ENCODE measurements at regions not wholly inside any gene's neighbourhood (a gene's known extent, or its start where the extent isn't known, plus 50 kb on each side); places are given as distances from the start of the nearest gene placed in this dataset.
A peak's percentile ranks its signal among the peaks of the same experiment; 100 is the strongest.
"Not testable (repeated sequence)": the region's sequence is repeated elsewhere in the genome, so short reads cannot be mapped to it uniquely, and the experiment has no call there.

DNA sequence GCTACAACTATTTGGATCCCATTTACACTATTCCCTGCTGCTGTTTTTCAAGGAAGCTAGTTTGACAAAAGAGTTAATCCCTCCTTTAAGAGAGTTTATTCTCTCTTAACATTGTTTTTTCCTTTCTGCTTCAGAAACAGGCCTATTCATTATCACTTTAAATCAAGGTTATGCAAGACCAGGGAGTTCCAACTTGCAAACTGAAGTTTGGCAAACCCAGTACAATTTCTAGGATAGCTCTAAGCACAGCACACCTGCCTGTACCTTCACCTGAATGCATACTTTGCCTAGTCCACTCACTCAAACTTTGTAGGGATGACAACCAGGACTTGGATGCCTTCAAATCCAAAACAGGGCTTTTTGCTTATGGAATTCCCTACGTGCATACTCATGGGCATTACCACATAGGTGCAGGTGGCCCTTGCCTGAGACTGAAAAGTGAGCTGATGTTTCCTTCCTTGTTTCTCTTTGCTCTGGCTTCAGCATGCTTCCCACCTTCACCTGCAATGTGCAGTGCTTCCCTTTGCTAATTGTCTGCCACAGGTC lies 193.8 kb upstream of the MMADHC start:
- DNase-seq, result no peak

DNA sequence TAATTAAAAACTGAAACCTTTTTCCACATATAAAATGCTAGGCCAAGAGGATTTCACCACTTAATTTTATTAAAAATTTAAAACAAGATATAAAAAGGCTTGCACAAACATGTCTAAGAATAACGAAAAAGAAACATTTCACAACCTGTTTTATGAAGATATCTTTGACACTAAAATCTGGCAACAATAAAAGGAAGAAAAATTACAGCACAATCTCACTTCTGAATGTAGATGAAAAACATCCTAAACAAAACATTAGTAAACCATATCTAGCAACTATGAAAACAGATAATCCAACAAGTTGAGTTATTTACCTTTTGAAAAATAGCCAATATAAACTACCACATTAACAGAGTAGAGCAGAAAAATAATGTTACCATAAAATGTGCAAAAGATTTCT lies 185.4 kb upstream of the MMADHC start:
- no peak for DNase-seq

DNA sequence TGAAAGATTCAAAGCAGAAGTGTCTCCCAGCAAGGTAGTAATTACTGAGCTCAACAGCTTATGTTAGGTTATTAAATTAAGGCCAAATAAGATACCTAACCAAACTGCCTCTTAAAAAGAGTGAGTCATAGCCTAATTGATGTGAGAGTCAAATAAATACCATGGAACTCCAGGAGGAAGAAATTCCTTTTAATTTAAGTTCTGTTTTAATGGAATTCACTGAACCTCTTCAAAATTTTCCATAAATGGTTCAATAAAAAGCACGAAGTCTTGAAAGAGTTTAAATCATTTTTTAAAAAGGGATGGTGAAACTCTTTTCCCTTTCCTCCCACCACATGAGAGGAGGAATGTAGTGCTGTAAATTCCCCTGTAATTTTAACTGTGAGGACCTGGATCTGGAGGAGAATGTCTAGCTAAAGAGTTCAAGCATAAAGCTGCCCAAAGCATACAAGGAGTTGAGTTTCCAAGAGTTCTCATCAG lies 180.8 kb upstream of the MMADHC start:
- DNase-seq, result peak; percentile 35

DNA sequence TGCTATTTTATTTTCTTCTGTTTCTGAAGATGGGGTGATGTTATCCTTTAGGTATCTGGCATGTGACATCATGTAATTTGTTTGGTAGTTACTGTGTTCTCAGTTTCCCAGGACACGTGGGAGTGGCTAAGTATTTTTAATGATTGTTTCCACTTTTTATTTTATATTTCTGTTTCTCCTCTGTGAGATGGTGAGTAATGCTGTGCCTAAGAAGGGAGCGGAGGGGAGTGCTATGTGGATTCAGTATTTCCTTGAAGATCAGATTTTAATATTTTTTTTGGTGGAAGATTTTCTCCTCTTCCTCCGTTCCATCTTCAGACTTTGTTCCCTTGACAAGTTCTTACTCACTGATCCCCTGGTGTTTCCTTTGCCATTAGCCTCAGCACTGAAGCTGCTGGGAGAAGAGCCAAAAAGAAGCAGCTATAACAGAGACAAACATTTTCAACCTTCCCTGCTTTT lies 180.0 kb upstream of the MMADHC start:
- peak; percentile 29 for DNase-seq

DNA sequence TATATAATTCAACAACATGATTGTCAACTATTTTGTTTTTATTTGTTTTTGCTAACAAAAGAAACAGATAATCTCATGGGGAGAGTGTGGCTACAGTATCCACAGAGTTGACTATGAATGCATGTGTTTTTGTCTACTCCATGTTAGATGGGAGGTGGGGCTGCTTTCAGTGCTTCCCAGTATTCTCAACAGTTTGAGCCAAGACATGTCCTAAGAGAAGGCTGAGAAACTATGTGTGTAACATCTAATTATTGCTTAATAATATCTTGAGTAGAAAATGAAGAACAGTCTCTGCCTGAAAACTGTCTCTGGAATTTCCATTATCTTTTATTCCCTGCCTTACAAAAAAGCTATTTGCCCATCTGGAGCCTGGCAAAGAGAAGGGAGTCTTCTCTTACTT lies 178.8 kb upstream of the MMADHC start:
- no peak for DNase-seq

DNA sequence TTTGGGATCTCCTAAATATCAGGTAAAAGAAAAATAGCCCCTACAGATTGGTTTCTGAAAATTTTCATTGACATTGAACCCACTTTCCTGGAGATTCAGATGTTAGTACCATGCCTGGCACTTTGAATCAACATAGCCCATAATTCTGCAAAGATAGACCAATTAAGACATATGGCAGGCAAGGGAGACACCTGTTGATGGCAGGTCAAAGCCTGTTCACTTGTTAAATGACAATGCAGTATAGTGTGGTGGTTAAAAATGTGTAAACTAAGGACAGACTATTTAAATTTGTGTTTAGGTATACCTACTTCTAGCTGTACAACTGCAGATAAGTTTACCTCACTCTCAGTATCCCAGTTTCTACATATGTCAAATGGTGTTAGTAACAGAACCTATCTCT lies 178.1 kb upstream of the MMADHC start:
- no peak for DNase-seq

DNA sequence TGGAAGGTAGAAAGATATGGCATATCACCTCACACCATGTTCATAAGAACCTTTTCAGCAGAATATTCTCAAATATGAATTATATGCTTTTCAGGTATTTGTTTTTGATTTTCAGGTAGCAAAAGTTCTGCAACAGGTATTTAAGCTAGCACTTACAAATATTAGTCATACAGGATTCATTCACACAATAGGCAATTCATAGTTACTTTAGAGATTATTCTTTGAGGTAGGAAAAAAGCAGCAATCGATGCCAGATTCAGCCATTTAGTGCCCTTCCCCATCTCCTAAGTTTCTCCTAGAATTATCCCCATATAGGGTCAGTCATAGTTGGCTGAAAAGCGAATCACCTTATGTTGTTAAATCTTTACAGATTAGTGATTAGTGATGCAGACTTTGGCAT lies 177.4 kb upstream of the MMADHC start:
- no peak for DNase-seq

DNA sequence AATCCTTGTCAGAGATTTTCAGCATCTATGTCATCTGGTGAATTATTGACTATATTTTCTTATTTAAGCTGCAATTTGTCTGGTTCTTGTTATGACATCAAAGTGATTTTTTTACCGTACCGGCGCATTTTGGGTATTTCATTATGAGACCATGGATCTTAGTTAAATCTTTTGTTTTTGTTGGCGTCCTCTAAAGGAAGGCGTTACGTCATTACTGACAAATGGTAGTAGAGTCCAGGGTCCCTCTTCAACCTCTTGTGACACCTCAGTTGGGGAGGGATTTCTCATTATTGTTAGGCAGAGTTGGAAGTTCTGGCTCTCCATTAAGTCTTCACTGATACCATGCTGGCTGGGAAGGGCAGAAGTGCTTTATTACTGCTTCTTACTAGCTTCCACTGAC lies 175.8 kb upstream of the MMADHC start:
- DNase-seq, result no peak

DNA sequence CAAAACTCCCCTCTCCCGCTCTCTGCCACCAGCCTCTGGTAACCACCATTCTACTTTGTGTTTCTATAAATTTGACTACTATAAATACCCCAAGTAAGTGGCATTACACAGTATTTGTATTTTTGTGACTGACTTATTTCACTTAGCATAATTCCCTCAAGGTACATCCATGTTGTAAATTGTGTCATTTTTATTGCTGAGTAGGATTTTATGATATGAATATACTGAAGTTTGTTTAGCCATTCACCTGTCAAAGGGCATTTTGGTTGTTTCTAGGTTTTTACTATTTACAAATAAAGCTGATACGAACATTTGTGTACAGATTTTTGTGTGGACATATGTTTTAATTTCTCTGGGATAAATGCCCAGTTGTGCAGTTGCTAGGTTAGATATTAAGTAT lies 174.0 kb upstream of the MMADHC start:
- DNase-seq, result no peak

DNA sequence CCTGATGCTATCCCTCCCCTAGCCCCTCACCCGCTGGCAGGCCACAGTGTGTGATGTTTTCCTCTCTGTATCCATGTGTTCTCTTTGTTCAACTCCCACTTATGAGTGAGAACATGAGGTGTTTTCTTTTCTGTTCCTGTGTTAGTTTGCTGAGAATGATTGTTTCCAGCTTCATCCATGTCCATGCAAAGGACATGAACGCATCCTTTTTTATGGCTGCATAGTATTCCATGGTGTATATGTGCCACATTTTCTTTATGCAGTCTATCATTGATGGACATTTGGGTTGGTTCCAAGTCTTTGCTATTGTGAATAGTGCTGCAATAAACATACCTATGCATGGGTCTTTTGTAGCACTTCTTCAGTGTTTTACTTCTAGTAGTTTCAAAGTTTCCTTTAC lies 171.8 kb upstream of the MMADHC start:
- DNase-seq, result not testable (repeated sequence)

DNA sequence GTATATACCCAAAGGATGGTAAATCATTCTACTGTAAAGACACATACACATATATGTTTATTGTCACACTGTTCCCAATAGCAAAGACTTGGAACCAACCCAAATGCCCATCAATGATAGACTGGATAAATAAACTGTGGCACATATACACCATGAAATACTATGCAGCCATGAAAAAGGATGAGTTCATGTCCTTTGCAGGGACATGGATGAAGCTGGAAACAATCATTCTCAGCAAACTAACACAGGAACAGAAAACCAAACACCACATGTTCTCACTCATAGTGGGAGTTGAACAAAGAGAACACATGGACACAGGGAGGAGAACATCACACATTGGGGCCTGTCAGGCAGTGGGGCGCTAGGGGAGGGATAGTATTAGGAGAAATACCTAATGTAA lies 167.1 kb upstream of the MMADHC start:
- not testable (repeated sequence) for DNase-seq

DNA sequence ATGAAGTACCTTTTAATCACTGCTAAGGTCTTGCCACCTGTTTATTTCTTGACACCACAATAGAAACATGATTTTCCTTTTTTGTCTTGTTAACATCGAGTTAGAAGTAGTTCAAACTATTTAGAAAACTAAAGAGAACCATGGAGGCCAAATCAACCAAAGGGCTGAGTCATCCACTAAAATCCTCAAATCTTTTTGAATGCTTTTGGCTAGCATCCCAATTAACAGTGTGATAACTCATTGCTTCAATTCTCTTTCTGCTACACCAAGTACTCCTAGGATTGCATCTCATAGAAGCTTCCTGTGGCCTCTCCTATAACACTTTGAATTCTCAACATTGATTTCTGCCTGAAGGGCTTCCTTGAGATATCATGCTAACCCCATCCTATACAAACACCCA lies 159.9 kb upstream of the MMADHC start:
- peak; percentile 44 for DNase-seq

DNA sequence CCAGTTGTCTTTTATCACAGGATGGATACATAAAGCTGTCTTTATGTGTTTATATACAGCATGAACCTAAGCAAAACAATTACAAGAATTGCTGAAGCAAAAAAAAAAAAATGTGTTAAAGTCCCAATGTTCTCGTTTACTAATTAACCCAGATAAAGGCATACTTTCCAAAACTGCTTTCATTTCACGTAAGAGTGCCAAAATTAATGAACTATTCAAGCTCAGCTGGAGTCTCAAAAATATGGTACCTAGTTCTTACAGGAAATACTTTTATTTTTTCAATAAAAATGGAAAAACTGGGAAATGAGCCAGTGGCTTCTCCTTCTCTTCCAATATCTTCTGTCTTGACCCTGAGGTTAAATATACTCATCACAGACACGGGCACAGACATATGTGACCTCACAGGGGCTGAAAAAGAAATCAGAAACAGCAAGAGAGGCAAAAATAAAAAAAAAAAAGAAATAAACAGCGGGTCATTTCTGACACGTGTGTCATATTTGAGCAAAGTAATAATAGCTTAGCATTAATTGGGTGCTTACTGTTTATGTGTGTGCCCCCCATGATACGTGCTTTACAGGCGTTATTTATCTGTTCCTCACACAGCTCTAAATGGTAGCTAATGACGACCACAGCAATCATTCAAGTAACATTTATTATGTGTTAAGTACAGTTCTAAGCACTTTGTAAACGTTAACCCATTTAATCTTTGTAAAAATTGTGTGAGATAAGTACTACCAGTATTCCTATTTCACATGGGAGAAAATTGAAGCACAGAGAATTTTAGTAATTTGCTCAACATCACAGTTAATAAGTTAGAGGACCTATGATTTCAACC lies 158.0 kb upstream of the MMADHC start:
- DNase-seq, result no peak

DNA sequence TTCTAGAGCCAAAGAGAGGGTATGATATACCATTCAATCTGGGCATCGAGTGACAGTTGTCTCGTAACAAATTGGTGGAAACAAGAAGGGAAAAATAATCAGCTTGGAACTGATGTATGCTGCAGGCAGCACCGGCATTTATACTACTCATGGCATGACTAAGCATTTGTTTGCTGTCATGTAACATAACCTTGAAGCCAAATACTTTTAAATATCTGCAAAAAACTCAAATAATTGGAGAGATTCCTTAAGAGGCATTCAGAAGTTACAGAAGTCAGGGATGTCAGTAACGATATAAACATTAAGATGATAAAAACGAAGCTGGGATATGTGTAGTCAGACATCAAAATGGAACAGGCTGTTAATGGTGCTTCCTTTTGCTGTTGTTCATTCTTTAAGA lies 157.3 kb upstream of the MMADHC start:
- no peak for DNase-seq

DNA sequence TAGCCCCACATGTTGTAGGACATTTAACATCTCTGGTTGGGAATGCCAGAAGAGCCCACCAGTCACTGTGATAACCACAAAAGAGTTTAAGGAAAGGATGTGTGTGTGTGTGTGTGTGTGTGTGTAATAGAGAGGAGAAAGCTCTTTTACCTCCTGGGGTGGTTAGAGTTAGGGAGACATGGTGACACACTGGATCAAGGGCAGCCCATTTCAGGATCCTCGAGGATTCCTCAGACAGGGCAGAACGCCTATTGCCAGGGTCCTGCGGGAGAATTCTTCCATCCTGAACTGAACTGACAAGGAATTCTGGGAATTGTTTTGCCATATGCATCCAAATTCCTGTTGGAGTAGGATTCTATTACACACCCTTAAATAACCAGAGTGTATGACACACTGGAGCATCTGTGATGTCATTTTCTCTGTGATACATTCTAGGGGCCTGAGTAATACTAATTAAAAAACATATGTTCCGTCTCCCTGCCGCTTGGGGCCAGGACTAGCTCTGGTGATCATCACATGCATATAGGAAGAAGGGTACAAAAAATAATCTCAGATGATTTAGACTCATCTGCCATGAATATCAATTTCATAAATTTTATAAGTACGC lies 156.4 kb upstream of the MMADHC start:
- peak; percentile 53 for DNase-seq

DNA sequence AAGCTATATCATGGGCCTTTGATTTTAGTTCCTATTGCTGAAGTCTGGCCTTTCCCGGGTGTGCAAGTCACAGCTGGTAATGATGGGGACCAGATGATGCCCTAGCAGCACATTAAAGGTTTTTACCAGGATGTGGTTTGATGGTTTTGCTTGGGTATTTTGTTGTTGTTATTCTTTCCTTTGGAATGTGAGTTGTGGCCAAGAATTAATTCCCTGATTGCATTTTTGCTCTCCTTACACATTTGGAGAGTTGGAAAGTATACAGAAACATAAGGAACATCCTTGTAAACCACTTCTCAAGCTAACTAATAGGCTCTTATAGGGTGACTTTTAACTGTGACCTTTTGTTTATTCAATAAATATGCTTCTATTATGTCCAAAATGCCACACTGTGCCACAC lies 154.1 kb upstream of the MMADHC start:
- DNase-seq, result no peak

DNA sequence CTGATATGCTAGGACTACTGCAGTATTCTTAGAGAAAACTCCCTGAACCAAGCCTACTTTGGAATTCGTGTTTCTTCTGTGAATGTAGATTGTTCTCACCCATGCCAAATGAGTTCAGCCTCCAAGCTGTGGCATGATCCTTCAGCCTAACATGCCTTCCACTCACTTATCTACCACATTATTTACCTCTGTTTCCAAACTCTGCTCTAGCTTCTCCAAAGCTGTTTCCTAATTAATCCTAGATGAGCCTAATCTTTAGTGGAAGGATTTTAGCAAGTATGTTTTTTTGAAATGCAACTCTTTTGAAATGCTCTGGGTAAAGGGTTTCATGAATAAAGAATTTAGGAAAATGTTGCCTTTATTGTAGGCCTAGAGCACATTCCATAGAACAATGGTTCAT lies 152.9 kb upstream of the MMADHC start:
- no peak for DNase-seq

DNA sequence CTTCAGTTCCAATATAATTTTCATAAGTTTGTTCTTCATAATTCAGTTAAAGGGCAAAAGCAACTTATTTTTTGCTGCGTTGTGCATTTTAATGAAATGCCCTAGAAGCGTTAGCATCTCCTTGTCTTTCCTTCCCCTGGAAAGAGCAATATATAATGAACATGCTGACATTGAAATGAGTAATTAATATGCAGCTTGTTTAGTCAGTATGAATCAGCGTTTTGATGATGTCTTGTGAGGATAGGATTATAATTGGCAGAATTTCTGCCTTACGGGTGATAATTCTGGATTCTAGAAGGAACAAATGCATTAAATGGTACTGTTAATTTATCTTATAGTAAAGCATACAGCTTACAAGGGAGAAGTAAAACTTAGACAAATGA lies 152.3 kb upstream of the MMADHC start:
- no peak for DNase-seq

DNA sequence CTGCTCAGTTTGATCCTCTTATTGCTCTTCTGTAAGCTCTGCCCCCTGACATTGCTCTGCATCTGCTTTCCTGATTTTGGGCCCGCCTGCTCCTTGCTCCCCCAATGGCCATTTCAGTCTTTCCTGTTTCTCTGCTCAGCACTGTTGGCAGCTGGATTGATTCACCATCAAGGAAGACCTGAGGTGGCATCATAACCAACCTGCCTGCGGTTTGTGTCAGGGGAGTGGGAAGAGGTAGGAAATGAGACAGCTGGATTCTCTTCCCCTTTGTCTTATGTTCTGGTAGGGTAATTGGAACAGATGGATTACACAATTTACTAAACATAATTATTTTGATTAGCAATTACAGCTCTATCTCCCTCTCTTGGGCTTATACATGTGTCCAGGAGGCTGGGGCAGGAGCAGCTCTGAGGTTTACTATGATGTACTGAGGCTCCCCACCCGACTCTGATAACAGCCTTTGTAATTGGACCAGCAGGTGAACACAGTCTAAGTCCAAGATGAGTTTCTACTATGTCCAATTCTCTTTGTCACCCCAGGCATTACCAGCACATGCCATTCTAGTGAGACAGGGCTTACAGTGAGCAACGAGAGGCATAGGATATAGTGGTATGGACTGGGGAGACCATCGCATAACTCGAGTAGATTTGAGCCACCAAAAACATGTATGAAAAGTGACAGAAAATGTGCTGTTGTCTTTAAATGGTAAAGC lies 151.8 kb upstream of the MMADHC start:
- no peak for DNase-seq

DNA sequence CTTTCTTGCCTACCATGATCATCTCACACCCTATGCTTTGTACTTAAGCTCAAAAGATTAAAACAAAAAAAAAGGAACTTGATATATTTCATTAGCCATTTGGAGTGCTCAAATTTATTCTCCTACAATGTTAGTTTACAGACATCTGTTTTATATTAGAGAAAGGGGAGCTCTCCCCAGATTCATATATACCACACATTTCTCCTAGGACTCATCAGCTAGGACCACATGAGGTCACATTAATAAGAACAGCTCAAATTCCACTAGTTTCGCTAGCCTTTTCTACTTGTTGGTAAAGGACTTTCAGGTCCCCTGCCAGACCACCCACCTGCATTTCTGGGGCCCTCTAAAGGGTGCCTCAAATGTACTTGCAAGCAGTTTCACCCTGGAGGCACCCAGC lies 151.2 kb upstream of the MMADHC start:
- no peak for DNase-seq

DNA sequence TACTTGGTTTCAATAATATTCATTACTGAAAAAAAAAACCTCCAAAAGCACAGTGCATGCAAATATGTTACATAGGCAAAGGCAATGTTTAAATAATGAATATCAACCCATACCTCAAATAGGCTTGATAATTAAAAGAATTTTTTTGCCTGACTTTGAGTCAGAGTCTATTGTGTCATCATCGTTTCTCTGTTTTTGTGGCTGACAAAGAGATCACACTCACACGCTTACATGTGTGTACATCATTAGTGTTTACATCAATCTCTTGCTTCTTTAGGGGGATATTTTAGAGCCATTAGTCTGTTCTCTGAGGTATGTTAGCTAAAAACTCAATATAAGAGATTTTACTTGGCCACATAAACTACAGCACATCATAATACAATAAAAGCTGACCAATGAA lies 150.3 kb upstream of the MMADHC start:
- no peak for DNase-seq

DNA sequence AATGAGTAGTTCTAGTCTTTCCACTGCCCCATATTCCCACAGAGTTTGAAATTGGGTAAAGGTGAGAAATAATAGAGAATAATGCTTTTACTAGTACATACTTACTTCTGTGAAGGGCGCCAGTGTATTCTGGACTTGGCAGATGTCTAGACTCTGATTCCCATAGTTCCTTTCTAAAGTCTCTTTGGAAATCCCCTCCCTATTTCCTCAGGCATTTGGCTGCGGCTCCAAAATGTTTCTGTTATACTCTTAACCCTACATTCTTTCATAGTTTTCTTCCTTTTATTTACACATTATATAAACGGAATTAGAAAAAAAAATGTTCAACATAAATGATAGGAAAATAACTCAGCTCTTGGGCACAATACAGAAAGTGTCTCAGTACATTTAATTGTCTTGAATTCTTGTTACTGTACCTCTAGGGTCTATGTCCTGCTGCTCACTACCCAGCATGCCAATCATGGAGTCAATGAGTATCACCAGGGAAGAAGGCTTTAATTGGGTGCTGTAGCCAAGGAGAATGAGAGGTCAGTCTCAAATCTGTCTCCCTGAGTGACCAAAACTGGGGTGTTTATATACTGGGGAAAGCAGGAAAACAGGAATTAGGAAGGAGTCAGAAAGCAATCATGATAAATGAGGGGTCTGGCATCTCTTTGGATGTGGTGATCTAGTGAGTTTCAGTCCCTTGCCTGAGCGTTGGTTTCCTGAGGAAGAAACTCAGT lies 147.8 kb upstream of the MMADHC start:
- no peak for DNase-seq

All from NCI-H446 treated with DMSO at 0.1 percent for 48 hours (cell line).